SK-N-SH (cell line): ENCODE measurements at regions not wholly inside any gene's neighbourhood (a gene's known extent, or its start where the extent isn't known, plus 50 kb on each side); places are given as distances from the start of the nearest gene placed in this dataset.

Experiments used
- CTCF ChIA-PET: fragments of 300-600, 350-600 bp; formaldehyde crosslinking; extraction: SDS; loops from one replicate; lab custom pipeline; 2021; lab: Yijun Ruan, JAX
- POLR2A ChIA-PET: fragments of 350-600 bp; sonication (Branson Sonifier 250); formaldehyde crosslinking; extraction: SDS; loops from one replicate; lab custom pipeline; 2020; ENCODE audit warnings: antibody characterized with exemption, inconsistent platforms; lab: Yijun Ruan, JAX
- DNase-seq: peaks from one replicate; pipeline ENCODE4 v3.0.0; 2012
- H2AFZ ChIP-seq: fragments of 200-600 bp; sonication (generic); 2 replicates; pipeline ENCODE4 v1.8.1; 2016; ENCODE audit warnings: antibody characterized with exemption, mild to moderate bottlenecking, low read depth
- H3F3A ChIP-seq: fragments of 200-600 bp; sonication (generic); replicated peaks from 2 replicates; pipeline ENCODE3; 2016; ENCODE audit warnings: antibody characterized with exemption, mild to moderate bottlenecking; ENCODE audit not compliant: insufficient read depth
- H3K27ac ChIP-seq, 2 experiments: fragments of 200-500 bp in 1 of 2; fragments of 200-600 bp in 1 of 2; sonication (Bioruptor generic) in 1 of 2; sonication (generic), shearing (Covaris generic) in 1 of 2; 2 replicates each; pipeline versions ENCODE4 v1.5.1 to v1.6.1; 2014 to 2016; ENCODE audit warnings: low read depth in 2 of 2, inconsistent platforms in 1 of 2, low read length in 1 of 2, mild to moderate bottlenecking in 1 of 2, mixed read lengths in 1 of 2
- H3K27me3 ChIP-seq: fragments of 200-600 bp; sonication (generic), shearing (Covaris generic); 2 replicates; pipeline ENCODE4 v1.6.1; 2016; ENCODE audit warnings: mixed run types; ENCODE audit not compliant: insufficient read depth
- H3K36me3 ChIP-seq, 2 experiments: fragments of 200-500 bp in 1 of 2; fragments of 200-600 bp in 1 of 2; sonication (Bioruptor generic) in 1 of 2; sonication (generic) in 1 of 2; replicated peaks in 1 of 2; 2 replicates each; pipeline versions ENCODE3 to v1.5.1; 2014 to 2016; ENCODE audit warnings: low read length in 1 of 2, mild to moderate bottlenecking in 1 of 2; ENCODE audit not compliant: insufficient read depth in 2 of 2, control insufficient read depth in 1 of 2
- H3K4me1 ChIP-seq, 2 experiments: fragments of 200-500 bp in 1 of 2; fragments of 200-600 bp in 1 of 2; sonication (Bioruptor generic) in 1 of 2; sonication (generic), shearing (Covaris generic) in 1 of 2; 2 replicates each; pipeline versions ENCODE4 v1.5.1 to v1.6.1; 2014 to 2016; ENCODE audit warnings: low read depth in 1 of 2, low read length in 1 of 2, mixed run types in 1 of 2; ENCODE audit not compliant: insufficient read depth in 2 of 2, control insufficient read depth in 1 of 2
- H3K4me2 ChIP-seq: fragments of 200-600 bp; sonication (generic), shearing (Covaris generic); 2 replicates; pipeline ENCODE4 v1.6.1; 2017; ENCODE audit warnings: mixed run types
- H3K4me3 ChIP-seq, 2 experiments: fragments of 200-500 bp in 1 of 2; fragments of 200-600 bp in 1 of 2; sonication (Bioruptor generic) in 1 of 2; sonication (generic), shearing (Covaris generic) in 1 of 2; 2 replicates each; pipeline versions ENCODE4 v1.5.1 to v1.8.1; 2014 to 2016; ENCODE audit warnings: low read depth in 2 of 2, inconsistent platforms in 1 of 2, low read length in 1 of 2, mild to moderate bottlenecking in 1 of 2, mixed read lengths in 1 of 2, moderate library complexity in 1 of 2
- H3K79me2 ChIP-seq: fragments of 200-600 bp; sonication (generic); 2 replicates; pipeline ENCODE4 v1.8.1; 2017; ENCODE audit warnings: mild to moderate bottlenecking; ENCODE audit not compliant: insufficient read depth
- H3K9ac ChIP-seq: fragments of 200-600 bp; sonication (generic); 2 replicates; pipeline ENCODE4 v1.6.1; 2017; ENCODE audit warnings: mixed run types
- H3K9me2 ChIP-seq: fragments of 200-600 bp; sonication (generic); 2 replicates; pipeline ENCODE4 v1.6.1; 2017; ENCODE audit warnings: mixed run types
- H3K9me3 ChIP-seq: fragments of 200-600 bp; sonication (generic); 2 replicates; pipeline ENCODE4 v1.6.1; 2017; ENCODE audit warnings: mixed run types, mild to moderate bottlenecking, moderate library complexity
- H4K20me1 ChIP-seq: fragments of 200-600 bp; sonication (generic); 2 replicates; pipeline ENCODE4 v1.6.1; 2017; ENCODE audit warnings: mild to moderate bottlenecking, mixed run types; ENCODE audit not compliant: insufficient read depth
- CHD2 ChIP-seq: fragments of 150-350 bp; IDR thresholded peaks from 2 replicates; pipeline ENCODE4 v1.6.1; 2018; ENCODE audit warnings: low read length; ENCODE audit not compliant: partially characterized antibody
- ELF1 ChIP-seq: IDR thresholded peaks from 2 replicates; pipeline ENCODE4 v1.4.0; 2012
- FOSL2 ChIP-seq: IDR thresholded peaks from 2 replicates; pipeline ENCODE4 v1.4.0; 2012; ENCODE audit warnings: low read depth, mild to moderate bottlenecking, moderate library complexity, borderline replicate concordance
- FOXM1 ChIP-seq: IDR thresholded peaks from 2 replicates; pipeline ENCODE4 v1.4.0; 2012; ENCODE audit warnings: low read depth, mild to moderate bottlenecking
- MAX ChIP-seq: IDR thresholded peaks from 2 replicates; pipeline ENCODE4 v1.4.0; 2012; ENCODE audit warnings: low read depth
- MEF2A ChIP-seq: IDR thresholded peaks from 2 replicates; pipeline ENCODE4 v1.4.0; 2012; ENCODE audit warnings: low read depth, borderline replicate concordance
- MXI1 ChIP-seq: IDR thresholded peaks from 2 replicates; pipeline ENCODE4 v1.6.1; 2012; ENCODE audit warnings: mild to moderate bottlenecking, low read depth, low read length, improper control_type of control experiment
- RAD21 ChIP-seq: IDR thresholded peaks from 2 replicates; pipeline ENCODE4 v1.6.1; 2012; ENCODE audit warnings: mild to moderate bottlenecking, low read length
- RCOR1 ChIP-seq: fragments of 150-350 bp; IDR thresholded peaks from 2 replicates; pipeline ENCODE4 v1.6.1; 2017; ENCODE audit warnings: antibody characterized with exemption, low read length
- RXRA ChIP-seq: IDR thresholded peaks from 2 replicates; pipeline ENCODE4 v1.4.0; 2012; ENCODE audit warnings: low read depth, mild to moderate bottlenecking, borderline replicate concordance
- SMC3 ChIP-seq: IDR thresholded peaks from 2 replicates; pipeline ENCODE4 v1.6.1; 2012; ENCODE audit warnings: low read depth, low read length, improper control_type of control experiment
- TEAD4 ChIP-seq: IDR thresholded peaks from 2 replicates; pipeline ENCODE4 v1.4.0; 2012; ENCODE audit warnings: mild to moderate bottlenecking, borderline replicate concordance; ENCODE audit not compliant: insufficient read depth
- ZBTB33 ChIP-seq: IDR thresholded peaks from 2 replicates; pipeline ENCODE4 v1.4.0; 2012; ENCODE audit warnings: low read depth, borderline replicate concordance
- WGBS: methylation state at CpG from one replicate; pipeline ENCODE4 v1.1.6; 2017; ENCODE audit warnings: low lambda C conversion rate; 5-methylcytosine and 5-hydroxymethylcytosine counted together
- TF ChIP-seq, protein P1 (sequence below): IDR thresholded peaks from 2 replicates; pipeline ENCODE4 v1.6.1; 2012; ENCODE audit warnings: mild to moderate bottlenecking, low read depth, low read length, moderate library complexity

GRCh38 chr2:226418521-226418920, 381.1 kb downstream of the IRS1 start:
- DNase-seq: no peak
- Histone ChIP-seq H3K27ac (no peak overlapping the region), H3K27me3 (no peaks in the 10 kb centered on the region), H3K9ac (no peak overlapping the region), H3K4me2 (no peak overlapping the region), H3K4me3 (no peak overlapping the region), H3K4me1 (peaks cover 0 to 7% of the 10 kb centered on the region in 2 experiments; a peak in 2 of 4 replicates), H4K20me1 (no peaks in the 10 kb centered on the region), H2AFZ (no peak overlapping the region), H3F3A (peaks cover 3% of the 10 kb centered on the region), H3K79me2 (no peaks in the 10 kb centered on the region), H3K9me3 (no peaks in the 10 kb centered on the region), H3K36me3 (no peaks in the 10 kb centered on the region), H3K9me2 (no peaks in the 10 kb centered on the region)
- TF ChIP-seq, protein P1, sequence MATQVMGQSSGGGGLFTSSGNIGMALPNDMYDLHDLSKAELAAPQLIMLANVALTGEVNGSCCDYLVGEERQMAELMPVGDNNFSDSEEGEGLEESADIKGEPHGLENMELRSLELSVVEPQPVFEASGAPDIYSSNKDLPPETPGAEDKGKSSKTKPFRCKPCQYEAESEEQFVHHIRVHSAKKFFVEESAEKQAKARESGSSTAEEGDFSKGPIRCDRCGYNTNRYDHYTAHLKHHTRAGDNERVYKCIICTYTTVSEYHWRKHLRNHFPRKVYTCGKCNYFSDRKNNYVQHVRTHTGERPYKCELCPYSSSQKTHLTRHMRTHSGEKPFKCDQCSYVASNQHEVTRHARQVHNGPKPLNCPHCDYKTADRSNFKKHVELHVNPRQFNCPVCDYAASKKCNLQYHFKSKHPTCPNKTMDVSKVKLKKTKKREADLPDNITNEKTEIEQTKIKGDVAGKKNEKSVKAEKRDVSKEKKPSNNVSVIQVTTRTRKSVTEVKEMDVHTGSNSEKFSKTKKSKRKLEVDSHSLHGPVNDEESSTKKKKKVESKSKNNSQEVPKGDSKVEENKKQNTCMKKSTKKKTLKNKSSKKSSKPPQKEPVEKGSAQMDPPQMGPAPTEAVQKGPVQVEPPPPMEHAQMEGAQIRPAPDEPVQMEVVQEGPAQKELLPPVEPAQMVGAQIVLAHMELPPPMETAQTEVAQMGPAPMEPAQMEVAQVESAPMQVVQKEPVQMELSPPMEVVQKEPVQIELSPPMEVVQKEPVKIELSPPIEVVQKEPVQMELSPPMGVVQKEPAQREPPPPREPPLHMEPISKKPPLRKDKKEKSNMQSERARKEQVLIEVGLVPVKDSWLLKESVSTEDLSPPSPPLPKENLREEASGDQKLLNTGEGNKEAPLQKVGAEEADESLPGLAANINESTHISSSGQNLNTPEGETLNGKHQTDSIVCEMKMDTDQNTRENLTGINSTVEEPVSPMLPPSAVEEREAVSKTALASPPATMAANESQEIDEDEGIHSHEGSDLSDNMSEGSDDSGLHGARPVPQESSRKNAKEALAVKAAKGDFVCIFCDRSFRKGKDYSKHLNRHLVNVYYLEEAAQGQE: no peak
- TF ChIP-seq SMC3 (no peak), MXI1 (no peak), ELF1 (no peak), RAD21 (no peak), MEF2A (no peak), FOXM1 (no peak), TEAD4 (no peak), MAX (no peak)
- WGBS: 64% methylated on average over 5 of the region's 5 CpGs
- CTCF ChIA-PET: no interaction called here
- POLR2A ChIA-PET: no interaction called here

DNA sequence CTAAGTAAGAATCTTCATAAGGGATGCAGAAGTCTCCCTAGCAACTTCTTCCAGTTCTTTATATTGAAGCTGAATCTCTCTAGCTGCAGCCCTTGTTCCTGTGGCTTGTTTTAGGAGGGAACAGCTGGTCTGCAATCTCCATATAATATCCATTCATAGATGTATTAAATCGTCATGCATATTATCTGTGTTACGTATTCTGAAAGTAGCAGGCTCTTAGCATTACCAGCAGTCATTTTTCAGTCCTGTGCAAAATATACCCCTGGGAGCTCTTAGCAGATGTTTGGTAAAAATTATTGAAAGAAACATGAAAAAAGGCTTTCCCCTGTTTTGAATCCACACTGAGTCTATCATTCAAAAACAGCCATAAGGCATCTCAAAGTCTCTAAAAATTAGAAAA, 385.3 kb downstream of the IRS1 start:
- no peaks in the 10 kb centered on the region for H3K9me3 ChIP-seq
- no peak for TF ChIP-seq FOSL2
- no peak for TF ChIP-seq RCOR1
- no peak for TF ChIP-seq RXRA
- no peak for TF ChIP-seq CHD2
- TF ChIP-seq ZBTB33: no peak
- no peaks in the 10 kb centered on the region for H3F3A ChIP-seq
- no peaks in the 10 kb centered on the region for H3K9me2 ChIP-seq
- CTCF ChIA-PET: no interaction called here
- H3K79me2 ChIP-seq: no peaks in the 10 kb centered on the region
- no peak overlapping the region for H3K9ac ChIP-seq
- no peak overlapping the region for H3K4me3 ChIP-seq
- H4K20me1 ChIP-seq: no peaks in the 10 kb centered on the region
- WGBS: 42% methylated on average over 2 of the region's 2 CpGs
- DNase-seq: no peak
- H3K27ac ChIP-seq: no peak overlapping the region
- POLR2A ChIA-PET: no interaction called here
- no peaks in the 10 kb centered on the region for H3K27me3 ChIP-seq
- H3K36me3 ChIP-seq: no peaks in the 10 kb centered on the region
- H2AFZ ChIP-seq: no peak overlapping the region; the same call in 1 of the 2 replicates
- H3K4me2 ChIP-seq: no peak overlapping the region
- peaks cover 0 to 7% of the 10 kb centered on the region in 2 experiments; a peak in 1 of 4 replicates for H3K4me1 ChIP-seq
